SK-N-SH (cell line): ENCODE measurements at regions not wholly inside any gene's neighbourhood (a gene's known extent, or its start where the extent isn't known, plus 50 kb on each side); places are given as distances from the start of the nearest gene placed in this dataset.

Experiments
- CTCF ChIA-PET: fragments of 300-600, 350-600 bp; formaldehyde crosslinking; extraction: SDS; loops from one replicate; lab custom pipeline; 2021; lab: Yijun Ruan, JAX
- POLR2A ChIA-PET: fragments of 350-600 bp; sonication (Branson Sonifier 250); formaldehyde crosslinking; extraction: SDS; loops from one replicate; lab custom pipeline; 2020; ENCODE audit warnings: antibody characterized with exemption, inconsistent platforms; lab: Yijun Ruan, JAX
- DNase-seq: peaks from one replicate; pipeline ENCODE4 v3.0.0; 2012
- H2AFZ ChIP-seq: fragments of 200-600 bp; sonication (generic); 2 replicates; pipeline ENCODE4 v1.8.1; 2016; ENCODE audit warnings: antibody characterized with exemption, mild to moderate bottlenecking, low read depth
- H3F3A ChIP-seq: fragments of 200-600 bp; sonication (generic); replicated peaks from 2 replicates; pipeline ENCODE3; 2016; ENCODE audit warnings: antibody characterized with exemption, mild to moderate bottlenecking; ENCODE audit not compliant: insufficient read depth
- H3K27ac ChIP-seq, 2 experiments: fragments of 200-500 bp in 1 of 2; fragments of 200-600 bp in 1 of 2; sonication (Bioruptor generic) in 1 of 2; sonication (generic), shearing (Covaris generic) in 1 of 2; 2 replicates each; pipeline versions ENCODE4 v1.5.1 to v1.6.1; 2014 to 2016; ENCODE audit warnings: low read depth in 2 of 2, inconsistent platforms in 1 of 2, low read length in 1 of 2, mild to moderate bottlenecking in 1 of 2, mixed read lengths in 1 of 2
- H3K27me3 ChIP-seq: fragments of 200-600 bp; sonication (generic), shearing (Covaris generic); 2 replicates; pipeline ENCODE4 v1.6.1; 2016; ENCODE audit warnings: mixed run types; ENCODE audit not compliant: insufficient read depth
- H3K36me3 ChIP-seq, 2 experiments: fragments of 200-500 bp in 1 of 2; fragments of 200-600 bp in 1 of 2; sonication (Bioruptor generic) in 1 of 2; sonication (generic) in 1 of 2; replicated peaks in 1 of 2; 2 replicates each; pipeline versions ENCODE3 to v1.5.1; 2014 to 2016; ENCODE audit warnings: low read length in 1 of 2, mild to moderate bottlenecking in 1 of 2; ENCODE audit not compliant: insufficient read depth in 2 of 2, control insufficient read depth in 1 of 2
- H3K4me1 ChIP-seq, 2 experiments: fragments of 200-500 bp in 1 of 2; fragments of 200-600 bp in 1 of 2; sonication (Bioruptor generic) in 1 of 2; sonication (generic), shearing (Covaris generic) in 1 of 2; 2 replicates each; pipeline versions ENCODE4 v1.5.1 to v1.6.1; 2014 to 2016; ENCODE audit warnings: low read depth in 1 of 2, low read length in 1 of 2, mixed run types in 1 of 2; ENCODE audit not compliant: insufficient read depth in 2 of 2, control insufficient read depth in 1 of 2
- H3K4me2 ChIP-seq: fragments of 200-600 bp; sonication (generic), shearing (Covaris generic); 2 replicates; pipeline ENCODE4 v1.6.1; 2017; ENCODE audit warnings: mixed run types
- H3K4me3 ChIP-seq, 2 experiments: fragments of 200-500 bp in 1 of 2; fragments of 200-600 bp in 1 of 2; sonication (Bioruptor generic) in 1 of 2; sonication (generic), shearing (Covaris generic) in 1 of 2; 2 replicates each; pipeline versions ENCODE4 v1.5.1 to v1.8.1; 2014 to 2016; ENCODE audit warnings: low read depth in 2 of 2, inconsistent platforms in 1 of 2, low read length in 1 of 2, mild to moderate bottlenecking in 1 of 2, mixed read lengths in 1 of 2, moderate library complexity in 1 of 2
- H3K79me2 ChIP-seq: fragments of 200-600 bp; sonication (generic); 2 replicates; pipeline ENCODE4 v1.8.1; 2017; ENCODE audit warnings: mild to moderate bottlenecking; ENCODE audit not compliant: insufficient read depth
- H3K9ac ChIP-seq: fragments of 200-600 bp; sonication (generic); 2 replicates; pipeline ENCODE4 v1.6.1; 2017; ENCODE audit warnings: mixed run types
- H3K9me2 ChIP-seq: fragments of 200-600 bp; sonication (generic); 2 replicates; pipeline ENCODE4 v1.6.1; 2017; ENCODE audit warnings: mixed run types
- H3K9me3 ChIP-seq: fragments of 200-600 bp; sonication (generic); 2 replicates; pipeline ENCODE4 v1.6.1; 2017; ENCODE audit warnings: mixed run types, mild to moderate bottlenecking, moderate library complexity
- H4K20me1 ChIP-seq: fragments of 200-600 bp; sonication (generic); 2 replicates; pipeline ENCODE4 v1.6.1; 2017; ENCODE audit warnings: mild to moderate bottlenecking, mixed run types; ENCODE audit not compliant: insufficient read depth
- CHD2 ChIP-seq: fragments of 150-350 bp; IDR thresholded peaks from 2 replicates; pipeline ENCODE4 v1.6.1; 2018; ENCODE audit warnings: low read length; ENCODE audit not compliant: partially characterized antibody
- EZH2phosphoT487 ChIP-seq: fragments of 200-600 bp; sonication (generic); IDR thresholded peaks from 2 replicates; pipeline ENCODE4 v1.6.1; 2017; ENCODE audit warnings: low read depth, mixed run types, mild to moderate bottlenecking, antibody characterized with exemption, moderate library complexity, borderline replicate concordance
- MEF2A ChIP-seq: IDR thresholded peaks from 2 replicates; pipeline ENCODE4 v1.4.0; 2012; ENCODE audit warnings: low read depth, borderline replicate concordance
- MXI1 ChIP-seq: IDR thresholded peaks from 2 replicates; pipeline ENCODE4 v1.6.1; 2012; ENCODE audit warnings: mild to moderate bottlenecking, low read depth, low read length, improper control_type of control experiment
- RAD21 ChIP-seq: IDR thresholded peaks from 2 replicates; pipeline ENCODE4 v1.6.1; 2012; ENCODE audit warnings: mild to moderate bottlenecking, low read length
- RCOR1 ChIP-seq: fragments of 150-350 bp; IDR thresholded peaks from 2 replicates; pipeline ENCODE4 v1.6.1; 2017; ENCODE audit warnings: antibody characterized with exemption, low read length
- SMC3 ChIP-seq: IDR thresholded peaks from 2 replicates; pipeline ENCODE4 v1.6.1; 2012; ENCODE audit warnings: low read depth, low read length, improper control_type of control experiment
- TAF1 ChIP-seq: IDR thresholded peaks from 2 replicates; pipeline ENCODE4 v1.6.1; 2012; ENCODE audit warnings: low read depth, mild to moderate bottlenecking, low read length, moderate library complexity, borderline replicate concordance
- TEAD4 ChIP-seq: IDR thresholded peaks from 2 replicates; pipeline ENCODE4 v1.4.0; 2012; ENCODE audit warnings: mild to moderate bottlenecking, borderline replicate concordance; ENCODE audit not compliant: insufficient read depth
- WGBS: methylation state at CpG from one replicate; pipeline ENCODE4 v1.1.6; 2017; ENCODE audit warnings: low lambda C conversion rate; 5-methylcytosine and 5-hydroxymethylcytosine counted together
- TF ChIP-seq, protein P1 (sequence below): fragments of 150-350 bp; IDR thresholded peaks from 2 replicates; pipeline ENCODE4 v1.6.1; 2017; ENCODE audit warnings: antibody characterized with exemption, low read length, low read depth, borderline replicate concordance
- TF ChIP-seq, protein P2 (sequence below): IDR thresholded peaks from 2 replicates; pipeline ENCODE4 v1.4.0; 2012; ENCODE audit warnings: low read depth
- TF ChIP-seq, protein P3 (sequence below): IDR thresholded peaks from 2 replicates; pipeline ENCODE4 v1.4.0; 2012; ENCODE audit warnings: low read depth, borderline replicate concordance
- TF ChIP-seq, protein P4 (sequence below): IDR thresholded peaks from 2 replicates; pipeline ENCODE4 v1.6.1; 2012; ENCODE audit warnings: mild to moderate bottlenecking, low read depth, low read length, moderate library complexity

DNA sequence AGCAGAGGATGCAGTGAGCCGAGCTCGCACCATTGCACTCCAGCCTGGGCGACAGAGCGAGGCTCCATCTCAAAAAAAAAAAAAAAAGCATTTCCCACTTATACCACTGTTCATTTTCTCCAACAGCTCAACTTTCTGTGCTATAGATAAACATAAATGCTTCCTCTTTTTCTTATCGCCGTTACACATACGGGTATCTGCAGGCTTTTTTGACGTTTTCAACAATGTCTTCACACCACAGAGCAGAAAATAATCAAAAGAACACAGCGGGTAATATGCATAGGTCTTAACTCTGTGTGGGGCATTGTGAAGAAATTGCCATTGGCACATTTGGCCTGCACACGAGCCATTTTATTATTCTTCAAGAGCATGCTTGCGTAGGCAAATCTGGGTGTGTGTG, 86.4 kb downstream of the CAPZA3 start:
- POLR2A ChIA-PET = no interaction called here
- Histone ChIP-seq H2AFZ (no peak overlapping the region), H3K36me3 (peaks cover 0 to 3% of the 10 kb centered on the region in 2 experiments), H3K79me2 (no peaks in the 10 kb centered on the region), H3K27ac (no peak overlapping the region), H3K4me2 (no peak overlapping the region), H3K27me3 (no peaks in the 10 kb centered on the region), H3K9ac (no peak overlapping the region), H3F3A (no peaks in the 10 kb centered on the region), H3K9me2 (no peaks in the 10 kb centered on the region), H4K20me1 (no peaks in the 10 kb centered on the region), H3K4me1 (no peaks in the 10 kb centered on the region), H3K4me3 (no peak overlapping the region), H3K9me3 (peaks cover 8% of the 10 kb centered on the region; the same call in 1 of the 2 replicates)
- TF ChIP-seq, protein P1, sequence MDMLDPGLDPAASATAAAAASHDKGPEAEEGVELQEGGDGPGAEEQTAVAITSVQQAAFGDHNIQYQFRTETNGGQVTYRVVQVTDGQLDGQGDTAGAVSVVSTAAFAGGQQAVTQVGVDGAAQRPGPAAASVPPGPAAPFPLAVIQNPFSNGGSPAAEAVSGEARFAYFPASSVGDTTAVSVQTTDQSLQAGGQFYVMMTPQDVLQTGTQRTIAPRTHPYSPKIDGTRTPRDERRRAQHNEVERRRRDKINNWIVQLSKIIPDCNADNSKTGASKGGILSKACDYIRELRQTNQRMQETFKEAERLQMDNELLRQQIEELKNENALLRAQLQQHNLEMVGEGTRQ = no peak
- TF ChIP-seq TAF1 (no peak), RAD21 (no peak), CHD2 (no peak), TEAD4 (no peak), MEF2A (no peak), MXI1 (no peak), EZH2phosphoT487 (no peak), SMC3 (no peak), RCOR1 (no peak)
- TF ChIP-seq, protein P2, sequence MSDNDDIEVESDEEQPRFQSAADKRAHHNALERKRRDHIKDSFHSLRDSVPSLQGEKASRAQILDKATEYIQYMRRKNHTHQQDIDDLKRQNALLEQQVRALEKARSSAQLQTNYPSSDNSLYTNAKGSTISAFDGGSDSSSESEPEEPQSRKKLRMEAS = no peak
- TF ChIP-seq, protein P3, sequence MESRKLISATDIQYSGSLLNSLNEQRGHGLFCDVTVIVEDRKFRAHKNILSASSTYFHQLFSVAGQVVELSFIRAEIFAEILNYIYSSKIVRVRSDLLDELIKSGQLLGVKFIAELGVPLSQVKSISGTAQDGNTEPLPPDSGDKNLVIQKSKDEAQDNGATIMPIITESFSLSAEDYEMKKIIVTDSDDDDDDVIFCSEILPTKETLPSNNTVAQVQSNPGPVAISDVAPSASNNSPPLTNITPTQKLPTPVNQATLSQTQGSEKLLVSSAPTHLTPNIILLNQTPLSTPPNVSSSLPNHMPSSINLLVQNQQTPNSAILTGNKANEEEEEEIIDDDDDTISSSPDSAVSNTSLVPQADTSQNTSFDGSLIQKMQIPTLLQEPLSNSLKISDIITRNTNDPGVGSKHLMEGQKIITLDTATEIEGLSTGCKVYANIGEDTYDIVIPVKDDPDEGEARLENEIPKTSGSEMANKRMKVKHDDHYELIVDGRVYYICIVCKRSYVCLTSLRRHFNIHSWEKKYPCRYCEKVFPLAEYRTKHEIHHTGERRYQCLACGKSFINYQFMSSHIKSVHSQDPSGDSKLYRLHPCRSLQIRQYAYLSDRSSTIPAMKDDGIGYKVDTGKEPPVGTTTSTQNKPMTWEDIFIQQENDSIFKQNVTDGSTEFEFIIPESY = no peak
- TF ChIP-seq, protein P4, sequence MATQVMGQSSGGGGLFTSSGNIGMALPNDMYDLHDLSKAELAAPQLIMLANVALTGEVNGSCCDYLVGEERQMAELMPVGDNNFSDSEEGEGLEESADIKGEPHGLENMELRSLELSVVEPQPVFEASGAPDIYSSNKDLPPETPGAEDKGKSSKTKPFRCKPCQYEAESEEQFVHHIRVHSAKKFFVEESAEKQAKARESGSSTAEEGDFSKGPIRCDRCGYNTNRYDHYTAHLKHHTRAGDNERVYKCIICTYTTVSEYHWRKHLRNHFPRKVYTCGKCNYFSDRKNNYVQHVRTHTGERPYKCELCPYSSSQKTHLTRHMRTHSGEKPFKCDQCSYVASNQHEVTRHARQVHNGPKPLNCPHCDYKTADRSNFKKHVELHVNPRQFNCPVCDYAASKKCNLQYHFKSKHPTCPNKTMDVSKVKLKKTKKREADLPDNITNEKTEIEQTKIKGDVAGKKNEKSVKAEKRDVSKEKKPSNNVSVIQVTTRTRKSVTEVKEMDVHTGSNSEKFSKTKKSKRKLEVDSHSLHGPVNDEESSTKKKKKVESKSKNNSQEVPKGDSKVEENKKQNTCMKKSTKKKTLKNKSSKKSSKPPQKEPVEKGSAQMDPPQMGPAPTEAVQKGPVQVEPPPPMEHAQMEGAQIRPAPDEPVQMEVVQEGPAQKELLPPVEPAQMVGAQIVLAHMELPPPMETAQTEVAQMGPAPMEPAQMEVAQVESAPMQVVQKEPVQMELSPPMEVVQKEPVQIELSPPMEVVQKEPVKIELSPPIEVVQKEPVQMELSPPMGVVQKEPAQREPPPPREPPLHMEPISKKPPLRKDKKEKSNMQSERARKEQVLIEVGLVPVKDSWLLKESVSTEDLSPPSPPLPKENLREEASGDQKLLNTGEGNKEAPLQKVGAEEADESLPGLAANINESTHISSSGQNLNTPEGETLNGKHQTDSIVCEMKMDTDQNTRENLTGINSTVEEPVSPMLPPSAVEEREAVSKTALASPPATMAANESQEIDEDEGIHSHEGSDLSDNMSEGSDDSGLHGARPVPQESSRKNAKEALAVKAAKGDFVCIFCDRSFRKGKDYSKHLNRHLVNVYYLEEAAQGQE = no peak
- no peak for DNase-seq
- WGBS = 82% methylated on average over 11 of the region's 11 CpGs
- CTCF ChIA-PET = no interaction called here
